ENCODE measurements at regions not wholly inside any gene's neighbourhood (a gene's known extent, or its start where the extent isn't known, plus 50 kb on each side); places are given as distances from the start of the nearest gene placed in this dataset.

- TF ChIP-seq ZNF425 (CRISPR knock-in tag; conservative IDR thresholded peaks at IDR 0.05): no peak
- TF ChIP-seq FOXJ3 (CRISPR knock-in tag; IDR thresholded peaks at IDR 0.05; ENCODE audit: borderline replicate concordance): no peak
- no peak for TF ChIP-seq ZNF263 (CRISPR knock-in tag; IDR thresholded peaks at IDR 0.05; ENCODE audit: low read depth)
- no peak for TF ChIP-seq ZNF396 (CRISPR knock-in tag; IDR thresholded peaks at IDR 0.05; ENCODE audit: borderline replicate concordance)
- no peak for TF ChIP-seq HMGA2 (CRISPR knock-in tag; IDR thresholded peaks at IDR 0.05)
- TF ChIP-seq JUN (CRISPR knock-in tag; IDR thresholded peaks at IDR 0.05): no peak
- TF ChIP-seq MYBL2 (CRISPR knock-in tag; IDR thresholded peaks at IDR 0.05): no peak
- TF ChIP-seq FOXP1 (CRISPR knock-in tag; IDR thresholded peaks at IDR 0.05; ENCODE audit: borderline replicate concordance): no peak
- TF ChIP-seq ZSCAN18 (CRISPR knock-in tag; IDR thresholded peaks at IDR 0.05): no peak
- no peak for TF ChIP-seq MLX (CRISPR knock-in tag; IDR thresholded peaks at IDR 0.05)
- no peak for TF ChIP-seq KAT7 (CRISPR knock-in tag; IDR thresholded peaks at IDR 0.05; ENCODE audit: borderline replicate concordance)
- no peak for TF ChIP-seq ZNF423 (CRISPR knock-in tag; IDR thresholded peaks at IDR 0.05)
- TF ChIP-seq ZNF671 (CRISPR knock-in tag; IDR thresholded peaks at IDR 0.05): no peak
- no peak for TF ChIP-seq IRF2 (CRISPR knock-in tag; IDR thresholded peaks at IDR 0.05; ENCODE audit: borderline replicate concordance, low read depth)
Observed at GRCh38 chr11:104731890-104732289, 166.4 kb downstream of the CASP12 start (continued).

GRCh38 chr11:104728927-104729326 is 169.3 kb downstream of the CASP12 start:
- H3K27me3 Mint-ChIP-seq (ENCODE audit: low read depth): no peaks in the 10 kb centered on the region
- H3K4me3 Mint-ChIP-seq: no peak overlapping the region
- no peak for DNase-seq (ENCODE audit: low spot score)
- H3K36me3 Mint-ChIP-seq: 0 out of 2 replicates have a peak, but pooled peaks cover 2% of the 10 kb centered on the region
- peaks cover 22% of the 10 kb centered on the region for H3K4me1 Mint-ChIP-seq
- no peak for ATAC-seq
- ChIA-PET POLR2A (no interaction called here), CTCF (no interaction called here)
- no peak for TF ChIP-seq ZNF138 (CRISPR knock-in tag; conservative IDR thresholded peaks at IDR 0.05)
- no peak for TF ChIP-seq FOXJ3 (CRISPR knock-in tag; IDR thresholded peaks at IDR 0.05; ENCODE audit: borderline replicate concordance)
- TF ChIP-seq FOXP1 (CRISPR knock-in tag; IDR thresholded peaks at IDR 0.05; ENCODE audit: borderline replicate concordance): no peak
- no peak for TF ChIP-seq JUN (CRISPR knock-in tag; IDR thresholded peaks at IDR 0.05)
- TF ChIP-seq SMAD4 (CRISPR knock-in tag; IDR thresholded peaks at IDR 0.05): no peak
- no peak for TF ChIP-seq IRF1 (CRISPR knock-in tag; IDR thresholded peaks at IDR 0.05)
- TF ChIP-seq SOX15 (CRISPR knock-in tag; IDR thresholded peaks at IDR 0.05): no peak
- TF ChIP-seq ZNF425 (CRISPR knock-in tag; conservative IDR thresholded peaks at IDR 0.05): no peak
- TF ChIP-seq MLX (CRISPR knock-in tag; IDR thresholded peaks at IDR 0.05): no peak
- peaks cover 2% of the 10 kb centered on the region; the same call in 1 of the 2 replicates for H3K9me3 Mint-ChIP-seq
- H3K27ac Mint-ChIP-seq: peak overlapping the region; percentile 15; the same call in 1 of the 2 replicates
